Osteocyte (in vitro differentiated cells): ENCODE measurements at regions not wholly inside any gene's neighbourhood (a gene's known extent, or its start where the extent isn't known, plus 50 kb on each side); places are given as distances from the start of the nearest gene placed in this dataset.

Source experiments
- DNase-seq: peaks from one replicate; pipeline ENCODE4 v3.0.0; 2021; ENCODE audit warnings: mixed read lengths; ENCODE audit not compliant: unreplicated experiment; ENCODE audit errors: extremely low spot score
- H3K27ac Mint-ChIP-seq: one replicate; pipeline ENCODE4 v1.8.0; 2021; ENCODE audit warnings: mild to moderate bottlenecking, mixed read lengths; ENCODE audit not compliant: unreplicated experiment
- H3K27me3 Mint-ChIP-seq: one replicate; pipeline ENCODE4 v1.8.0; 2021; ENCODE audit warnings: mixed read lengths; ENCODE audit not compliant: unreplicated experiment
- H3K36me3 Mint-ChIP-seq: one replicate; pipeline ENCODE4 v1.8.0; 2021; ENCODE audit warnings: mixed read lengths; ENCODE audit not compliant: unreplicated experiment
- H3K4me1 Mint-ChIP-seq: one replicate; pipeline ENCODE4 v1.8.0; 2021; ENCODE audit warnings: mixed read lengths; ENCODE audit not compliant: unreplicated experiment
- H3K4me3 Mint-ChIP-seq: one replicate; pipeline ENCODE4 v1.8.0; 2021; ENCODE audit warnings: mild to moderate bottlenecking, moderate library complexity, mixed read lengths; ENCODE audit not compliant: unreplicated experiment
- H3K9me3 Mint-ChIP-seq: one replicate; pipeline ENCODE4 v1.8.0; 2021; ENCODE audit warnings: mixed read lengths; ENCODE audit not compliant: unreplicated experiment
- CTCF ChIP-seq: fragments of 200-600 bp; sonication (generic); IDR thresholded peaks from 2 replicates; pipeline ENCODE4 v1.5.0; 2021; ENCODE audit warnings: antibody characterized with exemption, mild to moderate bottlenecking, moderate library complexity

- no peak overlapping the region for H3K27ac Mint-ChIP-seq
- peaks cover 3% of the 10 kb centered on the region for H3K4me1 Mint-ChIP-seq
- no peaks in the 10 kb centered on the region for H3K27me3 Mint-ChIP-seq
- no peaks in the 10 kb centered on the region for H3K9me3 Mint-ChIP-seq
- H3K36me3 Mint-ChIP-seq = no peaks in the 10 kb centered on the region
- DNase-seq = no peak
- TF ChIP-seq CTCF = no peak
- H3K4me3 Mint-ChIP-seq = no peak overlapping the region
Observed at GRCh38 chr6:10099529-10100140, 315.2 kb downstream of the TFAP2A start.

DNA sequence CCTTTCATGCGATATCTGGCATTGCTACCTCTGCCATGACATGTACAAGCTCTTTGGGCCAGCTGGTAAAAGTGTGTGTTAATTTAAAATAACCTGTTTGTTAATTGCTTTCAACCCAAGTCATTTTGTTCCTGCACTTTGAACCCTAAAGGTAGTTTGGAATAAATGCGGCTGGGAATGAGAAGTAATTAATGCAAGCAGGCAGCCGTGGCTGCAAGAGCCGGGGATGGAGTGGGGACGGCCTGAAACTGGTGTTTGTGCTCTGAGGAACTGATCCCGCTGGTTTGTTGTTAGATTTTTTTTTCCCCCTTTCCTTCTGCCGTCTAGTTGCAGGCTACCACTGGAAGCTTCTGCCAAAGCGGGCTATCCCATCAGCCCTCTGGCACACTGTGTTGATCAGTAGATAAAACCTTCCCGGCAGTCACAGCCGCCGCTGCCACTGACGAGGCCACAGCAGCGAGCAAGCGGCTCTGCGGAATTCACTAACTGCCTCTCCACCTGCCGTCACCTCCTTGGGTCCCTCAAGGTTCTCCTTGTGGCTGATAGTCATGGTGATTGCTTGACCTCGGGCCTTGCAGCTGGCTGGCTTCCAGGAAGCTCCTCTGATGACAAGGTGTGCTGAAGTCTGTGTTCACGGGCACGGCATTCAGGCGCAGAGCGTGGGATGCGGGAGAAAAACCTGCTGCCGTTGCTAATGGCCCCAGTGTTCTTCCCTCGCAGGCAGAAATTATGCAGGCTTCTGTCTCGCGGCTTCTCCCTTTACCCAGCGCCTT, 315.9 kb downstream of the TFAP2A start:
- peak overlapping the region; percentile 27 for H3K4me3 Mint-ChIP-seq
- peaks cover 4% of the 10 kb centered on the region for H3K9me3 Mint-ChIP-seq
- no peaks in the 10 kb centered on the region for H3K36me3 Mint-ChIP-seq
- TF ChIP-seq CTCF = no peak
- no peaks in the 10 kb centered on the region for H3K27me3 Mint-ChIP-seq
- H3K4me1 Mint-ChIP-seq = peaks cover 3% of the 10 kb centered on the region
- no peak for DNase-seq
- H3K27ac Mint-ChIP-seq = no peak overlapping the region

DNA sequence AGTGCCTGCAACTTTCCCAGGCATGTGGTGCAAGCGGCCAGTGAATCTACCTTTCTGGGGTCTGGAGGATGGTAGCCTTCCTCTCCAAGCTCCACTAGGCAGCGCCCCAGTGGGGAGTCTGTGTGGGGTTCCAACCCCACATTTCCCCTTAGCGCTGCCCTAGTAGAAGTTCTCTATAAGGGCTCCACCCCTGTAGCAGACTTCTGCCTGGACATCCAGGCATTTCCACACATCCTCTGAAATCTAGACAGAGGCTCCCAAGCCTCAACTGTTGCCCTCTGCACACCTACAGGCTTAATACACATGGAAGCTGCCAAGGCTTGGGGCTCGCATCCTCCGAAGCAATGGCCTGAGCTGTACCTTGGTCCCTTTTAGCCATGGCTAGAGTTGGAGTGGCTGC, 321.6 kb downstream of the TFAP2A start:
- DNase-seq = no peak
- no peaks in the 10 kb centered on the region for H3K36me3 Mint-ChIP-seq
- H3K27me3 Mint-ChIP-seq = no peaks in the 10 kb centered on the region
- peaks cover 6% of the 10 kb centered on the region for H3K9me3 Mint-ChIP-seq
- H3K4me1 Mint-ChIP-seq = no peaks in the 10 kb centered on the region
- H3K4me3 Mint-ChIP-seq = no peak overlapping the region
- H3K27ac Mint-ChIP-seq = no peak overlapping the region
- TF ChIP-seq CTCF = no peak

DNA sequence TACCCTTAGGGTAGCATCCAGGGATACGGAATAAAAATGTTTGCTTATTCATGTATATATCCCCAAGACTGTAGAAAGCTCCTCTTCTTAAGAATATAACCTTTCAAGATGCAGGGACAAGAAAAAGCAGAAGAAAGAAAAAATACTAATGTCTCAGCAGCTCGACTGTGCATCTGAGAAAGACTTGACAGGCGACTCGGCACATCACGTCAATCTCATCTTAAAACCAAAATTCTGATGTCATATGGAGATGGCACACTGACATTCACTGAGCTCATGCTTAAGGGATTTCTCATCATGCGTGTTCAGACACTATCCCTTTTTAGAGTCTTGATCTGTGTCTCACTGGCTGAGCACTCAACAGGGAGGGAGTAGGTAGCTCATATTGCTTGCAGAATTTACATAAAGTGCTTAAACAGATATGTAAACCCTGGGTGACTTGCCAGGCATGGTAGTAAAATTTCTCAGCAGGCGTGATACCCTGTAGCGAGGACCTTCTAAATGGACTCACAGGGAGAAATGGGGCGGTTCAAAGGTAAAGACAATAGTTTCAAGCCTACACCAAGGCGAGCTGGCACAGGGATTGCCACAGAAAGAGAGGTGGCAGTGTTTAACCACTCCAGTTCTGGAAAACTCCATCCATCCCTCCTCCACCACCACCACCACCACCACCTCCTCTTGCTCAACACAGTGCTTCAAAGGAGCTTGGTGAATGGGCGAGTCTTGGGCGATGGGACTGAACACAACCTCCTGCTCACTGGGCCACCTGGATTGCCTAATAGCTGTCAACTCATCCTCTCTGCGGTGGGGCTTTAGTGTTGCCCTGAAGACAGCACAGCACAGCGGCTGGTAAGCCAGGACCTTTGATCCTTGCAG, 330.5 kb downstream of the TFAP2A start:
- Mint-ChIP-seq H3K36me3 (no peaks in the 10 kb centered on the region), H3K4me3 (no peak overlapping the region), H3K27ac (no peak overlapping the region), H3K9me3 (no peaks in the 10 kb centered on the region), H3K27me3 (no peaks in the 10 kb centered on the region), H3K4me1 (no peaks in the 10 kb centered on the region)
- no peak for TF ChIP-seq CTCF
- DNase-seq = no peak

- no peak overlapping the region for H3K27ac Mint-ChIP-seq
- no peaks in the 10 kb centered on the region for H3K36me3 Mint-ChIP-seq
- no peak overlapping the region for H3K4me3 Mint-ChIP-seq
- no peak for TF ChIP-seq CTCF
- no peaks in the 10 kb centered on the region for H3K4me1 Mint-ChIP-seq
- no peaks in the 10 kb centered on the region for H3K27me3 Mint-ChIP-seq
- no peak for DNase-seq
- no peaks in the 10 kb centered on the region for H3K9me3 Mint-ChIP-seq
Observed at GRCh38 chr6:10082385-10082784, 332.5 kb downstream of the TFAP2A start.
